ENCODE measurements at regions not wholly inside any gene's neighbourhood (a gene's known extent, or its start where the extent isn't known, plus 50 kb on each side); places are given as distances from the start of the nearest gene placed in this dataset.
"Not testable (repeated sequence)": the region's sequence is repeated elsewhere in the genome, so short reads cannot be mapped to it uniquely, and the experiment has no call there.

GRCh38 chr6:113668641-113669408 is 188.3 kb upstream of the MARCKS start:
- in situ Hi-C loops (cut with HindIII; ENCODE audit: low pct_unique_long_range_greater_than_20kb, low sequenced_read_pairs) = no loop called here
- DNase-seq (ENCODE audit: low read depth, low spot score) = no peak

GRCh38 chr6:113669606-113670005 is 187.5 kb upstream of the MARCKS start:
- DNase-seq (ENCODE audit: low read depth, low spot score) = no peak
- in situ Hi-C loops (cut with HindIII; ENCODE audit: low pct_unique_long_range_greater_than_20kb, low sequenced_read_pairs) = no loop called here

GRCh38 chr6:113671421-113671820 is 185.7 kb upstream of the MARCKS start:
- in situ Hi-C loops (cut with HindIII; ENCODE audit: low pct_unique_long_range_greater_than_20kb, low sequenced_read_pairs) = no loop called here
- DNase-seq (ENCODE audit: low read depth, low spot score) = no peak

GRCh38 chr6:113672491-113673149 is 184.5 kb upstream of the MARCKS start:
- in situ Hi-C loops (cut with HindIII; ENCODE audit: low pct_unique_long_range_greater_than_20kb, low sequenced_read_pairs) = no loop called here
- DNase-seq (ENCODE audit: low read depth, low spot score) = no peak

- in situ Hi-C loops (cut with HindIII; ENCODE audit: low pct_unique_long_range_greater_than_20kb, low sequenced_read_pairs) = no loop called here
- DNase-seq (ENCODE audit: low read depth, low spot score) = no peak
These were observed 183.1 kb upstream of the MARCKS start for GRCh38 chr6:113674075-113674474.

- in situ Hi-C loops (cut with HindIII; ENCODE audit: low pct_unique_long_range_greater_than_20kb, low sequenced_read_pairs) = no loop called here
- no peak for DNase-seq (ENCODE audit: low read depth, low spot score)
These were observed 181.1 kb upstream of the MARCKS start for GRCh38 chr6:113676057-113676456.

- in situ Hi-C loops (cut with HindIII; ENCODE audit: low pct_unique_long_range_greater_than_20kb, low sequenced_read_pairs) = no loop called here
- no peak for DNase-seq (ENCODE audit: low read depth, low spot score)
These were observed 180.2 kb upstream of the MARCKS start for GRCh38 chr6:113676968-113677367.

- in situ Hi-C loops (cut with HindIII; ENCODE audit: low pct_unique_long_range_greater_than_20kb, low sequenced_read_pairs) = no loop called here
- DNase-seq (ENCODE audit: low read depth, low spot score) = no peak
These were observed 178.1 kb upstream of the MARCKS start for GRCh38 chr6:113679051-113679450.

GRCh38 chr6:113680301-113680700 is 176.8 kb upstream of the MARCKS start:
- in situ Hi-C loops (cut with HindIII; ENCODE audit: low pct_unique_long_range_greater_than_20kb, low sequenced_read_pairs) = no loop called here
- DNase-seq (ENCODE audit: low read depth, low spot score) = no peak

- DNase-seq (ENCODE audit: low read depth, low spot score) = no peak
- in situ Hi-C loops (cut with HindIII; ENCODE audit: low pct_unique_long_range_greater_than_20kb, low sequenced_read_pairs) = no loop called here
These were observed 173.2 kb upstream of the MARCKS start for GRCh38 chr6:113683968-113684367.

- in situ Hi-C loops (cut with HindIII; ENCODE audit: low pct_unique_long_range_greater_than_20kb, low sequenced_read_pairs) = no loop called here
- no peak for DNase-seq (ENCODE audit: low read depth, low spot score)
These were observed 172.7 kb upstream of the MARCKS start for GRCh38 chr6:113684382-113684901.

GRCh38 chr6:113686049-113686448 is 171.1 kb upstream of the MARCKS start:
- in situ Hi-C loops (cut with HindIII; ENCODE audit: low pct_unique_long_range_greater_than_20kb, low sequenced_read_pairs) = no loop called here

GRCh38 chr6:113689620-113690019 is 167.5 kb upstream of the MARCKS start:
- in situ Hi-C loops (cut with HindIII; ENCODE audit: low pct_unique_long_range_greater_than_20kb, low sequenced_read_pairs) = not testable (repeated sequence)
- DNase-seq (ENCODE audit: low read depth, low spot score) = peak; percentile 15

More at GRCh38 chr6:113686049-113686448, 171.1 kb upstream of the MARCKS start:
- DNase-seq (ENCODE audit: low read depth, low spot score) = no peak

GRCh38 chr6:113690281-113691259 is 166.6 kb upstream of the MARCKS start:
- in situ Hi-C loops (cut with HindIII; ENCODE audit: low pct_unique_long_range_greater_than_20kb, low sequenced_read_pairs) = no loop called here
- peak; percentile 55 for DNase-seq (ENCODE audit: low read depth, low spot score)

GRCh38 chr6:113691260-113691656 is 165.9 kb upstream of the MARCKS start:
- in situ Hi-C loops (cut with HindIII; ENCODE audit: low pct_unique_long_range_greater_than_20kb, low sequenced_read_pairs) = no loop called here
- no peak for DNase-seq (ENCODE audit: low read depth, low spot score)

GRCh38 chr6:113693851-113694250 is 163.3 kb upstream of the MARCKS start:
- DNase-seq (ENCODE audit: low read depth, low spot score) = no peak
- in situ Hi-C loops (cut with HindIII; ENCODE audit: low pct_unique_long_range_greater_than_20kb, low sequenced_read_pairs) = no loop called here

- no peak for DNase-seq (ENCODE audit: low read depth, low spot score)
- in situ Hi-C loops (cut with HindIII; ENCODE audit: low pct_unique_long_range_greater_than_20kb, low sequenced_read_pairs) = no loop called here
These were observed 162.7 kb upstream of the MARCKS start for GRCh38 chr6:113694278-113695077.
